Nucleus accumbens (tissue), 56 donors: ENCODE measurements at regions not wholly inside any gene's neighbourhood (a gene's known extent, or its start where the extent isn't known, plus 50 kb on each side); places are given as distances from the start of the nearest gene placed in this dataset.
A peak's percentile ranks its signal among the peaks of the same experiment; 100 is the strongest.
"Not testable (repeated sequence)": the region's sequence is repeated elsewhere in the genome, so short reads cannot be mapped to it uniquely, and the experiment has no call there.

Experiments
- DNase-seq, 56 donors: peaks; one replicate each; lab custom pipeline; 2025; lab: John Stamatoyannopoulos, UW

- DNase-seq: peak in 1 of 56 donors; percentile 9
These were observed 50.0 kb upstream of the ABLIM1 start for GRCh38 chr10:114708084-114708483.

DNA sequence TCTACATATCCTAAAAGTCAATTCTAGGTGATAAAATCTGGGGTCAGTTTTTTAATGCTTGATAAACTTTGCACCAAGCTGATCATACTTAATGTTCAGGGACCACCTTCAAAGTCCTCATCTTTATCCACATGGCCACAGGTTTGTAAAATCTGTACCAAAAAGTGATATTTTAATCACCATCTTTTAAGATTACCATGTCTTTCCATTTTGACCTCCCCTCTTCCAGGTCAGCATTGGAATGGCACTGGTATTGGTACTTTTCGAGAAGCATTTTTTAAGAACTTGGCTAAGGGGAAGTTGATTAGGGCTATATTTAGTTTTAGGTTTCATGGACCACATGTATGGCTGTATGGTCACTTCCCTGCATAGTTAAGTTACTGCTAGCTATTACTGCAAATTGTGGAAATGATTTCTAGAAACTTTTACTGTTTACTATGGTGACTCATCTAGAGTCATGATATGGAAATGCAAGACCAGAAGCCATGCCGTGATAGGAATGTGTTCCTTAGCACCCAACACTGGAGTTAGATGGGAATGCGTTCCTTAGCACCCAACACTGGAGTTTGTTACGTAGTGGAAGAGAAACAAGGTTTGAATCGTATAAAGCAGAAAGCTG is 50.8 kb upstream of the ABLIM1 start:
- no peak for DNase-seq

- no peak for DNase-seq
These were observed 51.9 kb upstream of the ABLIM1 start for GRCh38 chr10:114709984-114710383.

- DNase-seq: no peak
These were observed 53.2 kb upstream of the ABLIM1 start for GRCh38 chr10:114711176-114711868.

DNA sequence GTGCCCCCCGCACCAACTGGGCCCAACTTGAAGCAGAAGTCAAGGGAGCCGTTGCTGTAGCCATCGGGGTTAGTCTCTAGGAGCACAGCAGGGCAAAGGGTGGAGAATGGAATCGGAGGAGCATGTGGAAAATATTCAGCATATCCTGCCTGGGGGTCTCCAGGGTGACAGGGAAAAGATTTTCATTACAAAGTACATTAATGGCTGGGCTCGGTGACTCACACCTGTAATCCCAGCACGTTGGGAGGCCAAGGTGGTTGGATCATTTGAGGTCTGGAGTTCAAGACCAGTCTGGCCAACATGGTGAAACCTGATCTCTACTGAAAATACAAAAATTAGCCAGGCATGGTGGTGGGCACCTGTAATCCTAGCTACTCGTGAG is 53.8 kb upstream of the ABLIM1 start:
- no peak for DNase-seq

DNA sequence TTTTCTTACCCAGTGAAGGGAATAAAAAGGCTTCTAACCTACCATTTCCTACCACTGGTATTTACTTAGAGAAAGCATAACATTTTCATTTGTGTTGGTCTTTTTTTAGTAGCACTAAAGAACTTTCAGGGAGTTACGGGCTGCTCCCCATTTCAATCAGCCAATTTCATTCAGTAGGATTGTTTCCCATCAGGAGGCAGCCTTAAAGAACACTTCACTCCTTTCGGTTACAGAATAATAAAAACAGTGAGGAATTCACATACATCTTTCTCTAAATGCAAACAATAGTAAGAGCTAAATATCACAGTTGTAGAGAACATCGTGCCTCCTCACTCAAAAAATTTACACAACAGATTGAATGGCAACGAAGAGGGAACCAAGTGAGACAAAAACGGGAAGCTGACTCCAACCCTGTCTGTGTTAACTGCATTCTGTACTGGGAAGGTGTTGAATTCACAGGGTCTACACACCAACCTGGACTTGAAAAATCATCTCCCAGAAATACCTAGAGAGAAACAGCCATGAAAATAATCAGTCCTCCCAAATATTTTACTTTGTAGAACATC is 55.5 kb upstream of the ABLIM1 start:
- no peak for DNase-seq

GRCh38 chr10:114714281-114714741 is 56.2 kb upstream of the ABLIM1 start:
- peak in 24 of 56 donors; percentile 5 to 62 (median 24) for DNase-seq

GRCh38 chr10:114715171-114715670 is 57.1 kb upstream of the ABLIM1 start:
- no peak for DNase-seq

GRCh38 chr10:114716811-114717404 is 58.8 kb upstream of the ABLIM1 start:
- DNase-seq: no peak

DNA sequence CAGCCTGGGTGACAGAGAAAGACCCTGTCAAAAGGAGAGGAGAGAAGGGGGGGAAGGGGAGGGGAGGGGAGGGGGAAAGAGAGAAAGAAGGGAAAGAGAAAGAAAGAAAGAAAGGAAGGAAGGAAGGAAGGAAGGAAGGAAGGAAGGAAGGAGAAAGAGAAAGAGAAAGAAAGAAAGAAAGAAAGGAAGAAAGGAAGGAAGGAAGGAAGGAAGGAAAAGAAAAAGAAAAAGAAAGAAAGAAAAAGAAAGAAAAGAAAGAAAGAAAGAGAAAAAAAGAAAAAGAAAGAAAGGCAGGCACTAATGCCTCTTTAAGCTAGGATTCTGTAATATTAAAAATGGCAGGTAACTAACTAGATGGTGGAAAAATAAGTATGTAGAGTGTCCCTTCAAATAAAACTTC is 59.8 kb upstream of the ABLIM1 start:
- not testable (repeated sequence) for DNase-seq

DNA sequence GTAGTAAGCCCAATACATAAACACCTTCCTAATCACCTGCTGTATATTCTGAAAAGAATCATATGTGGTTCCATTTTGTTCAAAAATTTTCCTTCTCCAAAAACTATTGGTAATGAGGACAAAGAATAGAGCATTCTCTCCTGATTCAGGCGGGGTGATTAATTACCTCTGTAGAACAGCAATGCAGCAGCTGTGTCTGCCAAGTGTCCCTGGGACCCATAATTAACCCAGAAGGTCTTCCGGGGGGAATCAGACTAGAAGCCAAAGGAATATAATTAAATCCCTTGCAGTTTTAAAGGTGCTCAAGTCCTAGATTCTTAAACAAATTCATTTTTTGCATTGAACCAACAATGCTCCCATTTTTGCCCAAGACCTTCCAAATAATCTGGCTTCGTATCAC is 60.3 kb upstream of the ABLIM1 start:
- DNase-seq: no peak

DNA sequence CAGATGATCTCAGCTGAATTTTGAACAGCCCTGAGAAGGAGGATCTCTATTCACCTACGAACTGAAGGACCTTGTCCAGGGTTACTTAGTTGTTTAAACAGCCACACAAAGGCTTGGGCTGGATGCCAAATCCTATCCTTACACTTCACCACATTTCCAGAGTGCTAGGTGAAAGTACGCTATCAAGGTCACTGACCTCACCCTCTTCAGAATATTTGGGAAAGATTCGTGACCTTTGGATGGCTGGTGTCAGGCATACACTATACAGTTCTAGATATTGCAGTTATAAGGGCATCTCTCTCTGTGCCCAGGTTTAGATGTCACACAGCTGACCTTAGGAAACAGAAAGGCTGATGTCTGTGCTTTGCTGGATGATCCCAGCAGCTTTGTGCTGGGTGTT is 61.2 kb upstream of the ABLIM1 start:
- no peak for DNase-seq

DNA sequence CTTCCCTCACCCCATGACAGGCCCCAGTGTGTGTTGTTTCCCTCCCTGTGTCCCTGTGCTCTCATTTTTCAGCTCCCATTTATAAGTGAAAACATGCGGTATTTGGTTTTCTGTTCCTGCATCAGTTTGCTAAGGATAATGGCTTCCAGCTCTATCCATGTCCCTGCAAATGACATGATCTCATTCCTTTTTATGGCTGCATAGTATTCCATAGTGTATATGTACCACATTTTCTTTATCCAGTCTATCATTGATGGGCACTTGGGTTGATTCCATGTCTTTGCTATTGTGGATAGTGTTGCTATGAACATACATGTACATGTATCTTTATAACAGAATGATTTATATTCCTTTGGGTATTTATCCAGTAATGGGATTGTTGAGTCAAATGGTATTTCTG is 61.9 kb upstream of the ABLIM1 start:
- not testable (repeated sequence) for DNase-seq

DNA sequence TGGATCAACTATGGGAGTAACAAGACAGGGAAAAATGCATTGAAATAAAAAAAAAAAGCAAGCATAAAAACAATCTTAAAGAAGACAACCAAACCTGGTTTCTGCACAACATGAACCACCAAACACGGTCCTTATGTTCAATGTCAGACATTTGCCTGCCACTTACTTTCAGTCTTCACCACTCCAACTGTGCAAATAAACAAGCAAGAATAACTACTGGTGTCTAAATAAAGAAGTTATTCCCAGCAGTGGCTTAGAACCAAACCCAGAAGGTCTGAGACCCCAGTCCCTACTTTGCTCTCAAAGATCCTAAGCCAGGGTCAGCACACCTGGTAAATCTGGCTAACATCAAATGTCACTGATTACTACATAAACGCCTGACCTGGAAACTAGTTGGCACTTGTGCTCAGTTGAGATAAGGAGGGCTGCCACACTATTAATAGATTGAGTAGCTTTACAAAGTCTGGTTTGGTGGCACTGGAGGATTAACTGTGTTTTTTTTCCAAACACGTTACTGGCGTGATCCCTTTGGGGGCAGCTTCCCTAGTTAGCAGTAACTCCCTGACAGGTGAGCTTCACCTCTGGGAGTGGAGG is 62.7 kb upstream of the ABLIM1 start:
- DNase-seq: no peak

DNA sequence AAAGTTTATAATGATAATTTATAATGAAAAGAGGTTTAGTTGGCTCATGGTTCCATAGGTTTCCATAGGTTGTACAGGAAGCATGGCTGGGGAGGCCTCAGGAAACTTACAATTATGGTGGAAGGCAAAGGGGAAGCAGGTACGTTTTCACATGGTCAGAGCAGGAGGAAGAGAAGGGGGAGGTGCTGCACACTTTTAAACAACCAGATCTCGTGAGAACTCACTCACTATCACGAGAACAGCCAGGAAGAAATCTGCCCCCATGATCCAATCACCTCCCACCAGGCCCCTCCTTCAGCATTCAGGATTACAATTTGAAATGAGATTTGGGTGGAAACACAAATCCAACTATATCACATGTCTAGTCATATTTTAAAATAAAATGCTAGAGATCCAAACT is 64.1 kb upstream of the ABLIM1 start:
- not testable (repeated sequence) for DNase-seq

- no peak for DNase-seq
These were observed 65.3 kb upstream of the ABLIM1 start for GRCh38 chr10:114723361-114723760.

GRCh38 chr10:114723991-114724715 is 66.1 kb upstream of the ABLIM1 start:
- DNase-seq: no peak

GRCh38 chr10:114724716-114725106 is 66.6 kb upstream of the ABLIM1 start:
- no peak for DNase-seq

DNA sequence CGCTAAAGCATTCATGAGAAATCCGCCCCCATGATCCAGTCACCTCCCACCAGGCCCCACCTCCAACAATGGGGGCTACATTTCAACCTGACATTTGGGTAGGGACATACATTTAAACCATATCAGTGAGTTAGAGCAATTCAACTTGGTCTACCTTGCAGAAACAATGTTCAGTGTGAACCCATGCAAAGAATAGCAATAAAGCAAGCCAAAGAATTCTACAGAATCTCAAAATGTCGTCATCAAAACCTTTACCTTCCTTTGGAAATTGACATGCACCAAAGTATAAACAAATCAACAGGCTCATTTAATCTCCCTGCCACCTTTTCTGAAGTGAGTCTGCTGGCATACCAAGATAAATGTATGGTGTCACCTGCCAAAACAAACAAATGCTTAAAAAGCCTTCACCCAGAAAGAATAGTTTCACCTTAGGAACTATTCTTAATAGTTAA is 68.8 kb upstream of the ABLIM1 start:
- no peak for DNase-seq

DNA sequence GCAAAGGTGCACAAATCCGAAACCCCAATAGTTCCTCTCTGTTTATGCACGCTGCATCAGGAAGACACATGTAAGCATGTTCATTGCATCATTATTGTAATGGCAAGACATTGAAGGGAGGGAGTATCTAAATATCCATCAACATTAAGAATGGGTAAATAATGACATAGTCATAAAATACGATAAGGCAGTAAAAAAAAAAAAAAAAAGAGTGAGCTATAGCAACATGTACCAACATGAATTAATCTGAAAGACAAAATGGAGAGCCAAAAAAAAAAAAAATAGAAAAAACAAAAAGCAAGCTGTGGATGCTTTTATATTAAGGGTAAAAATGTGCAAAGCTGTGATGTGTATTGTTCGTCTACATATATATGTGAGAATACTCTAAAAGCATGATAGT is 70.2 kb upstream of the ABLIM1 start:
- no peak for DNase-seq
